ENCODE measurements at regions not wholly inside any gene's neighbourhood (a gene's known extent, or its start where the extent isn't known, plus 50 kb on each side); places are given as distances from the start of the nearest gene placed in this dataset.

GRCh38 chr2:187136646-187137045 lies 287.7 kb upstream of the ZSWIM2 start:
- no peak overlapping the region for H3K9ac ChIP-seq (ENCODE audit: control insufficient read depth, extremely low read depth, insufficient read depth, low read length)
- H4K20me1 ChIP-seq (ENCODE audit: control insufficient read depth, extremely low read depth, insufficient read depth, low read length) = no peaks in the 10 kb centered on the region
- no peaks in the 10 kb centered on the region for H3K4me1 ChIP-seq (ENCODE audit: control insufficient read depth, extremely low read depth, insufficient read depth, low read length)
- no peaks in the 10 kb centered on the region for H3K27me3 ChIP-seq (ENCODE audit: control insufficient read depth, extremely low read depth, insufficient read depth, low read length)
- H2AFZ ChIP-seq (ENCODE audit: control insufficient read depth, low read length) = no peak overlapping the region
- dilution Hi-C loops (cut with MboI; ENCODE audit: extremely low pct_ligation_motif_present, low sequenced_read_pairs) = no loop called here
- H3K9me1 ChIP-seq (ENCODE audit: control insufficient read depth, extremely low read depth, insufficient read depth, low read length) = no peaks in the 10 kb centered on the region
- H3K36me3 ChIP-seq (ENCODE audit: control insufficient read depth in 2 of 2, extremely low read depth in 1 of 2, insufficient read depth in 2 of 2, low read length in 2 of 2) = no peaks in the 10 kb centered on the region
- H3K4me3 ChIP-seq (ENCODE audit: control insufficient read depth in 2 of 3, extremely low read depth in 1 of 3, insufficient read depth in 2 of 3, low read depth in 1 of 3, low read length in 3 of 3) = no peak overlapping the region
- TF ChIP-seq CTCF (optimal IDR thresholded peaks at IDR 0.05 in 1 of 3, IDR thresholded peaks at IDR 0.05 in 1 of 3, conservative IDR thresholded peaks at IDR 0.05 in 1 of 3; ENCODE audit: extremely low read depth in 1 of 3, insufficient read depth in 2 of 3, low read length in 3 of 3) = no peak
- no peak for TF ChIP-seq EZH2 (IDR thresholded peaks at IDR 0.05; ENCODE audit: low read length)
- no peak overlapping the region for H3K27ac ChIP-seq (ENCODE audit: control insufficient read depth, insufficient read depth, low read length)
- FAIRE-seq = no peak
- H3K4me2 ChIP-seq (ENCODE audit: control insufficient read depth, extremely low read depth, insufficient read depth, low read depth, low read length) = no peak overlapping the region
- DNase-seq (ENCODE audit: low read depth, low spot score) = no peak
- H3K79me2 ChIP-seq (ENCODE audit: control insufficient read depth, insufficient read depth, low read length) = no peaks in the 10 kb centered on the region
- no peaks in the 10 kb centered on the region for H3K9me3 ChIP-seq (ENCODE audit: control insufficient read depth, low read depth, low read length)

GRCh38 chr2:187134306-187134705 lies 285.3 kb upstream of the ZSWIM2 start:
- Histone ChIP-seq H3K36me3 (ENCODE audit: control insufficient read depth in 2 of 2, extremely low read depth in 1 of 2, insufficient read depth in 2 of 2, low read length in 2 of 2) (no peaks in the 10 kb centered on the region), H3K27ac (ENCODE audit: control insufficient read depth, insufficient read depth, low read length) (no peak overlapping the region), H3K79me2 (ENCODE audit: control insufficient read depth, insufficient read depth, low read length) (no peaks in the 10 kb centered on the region), H3K27me3 (ENCODE audit: control insufficient read depth, extremely low read depth, insufficient read depth, low read length) (no peaks in the 10 kb centered on the region), H4K20me1 (ENCODE audit: control insufficient read depth, extremely low read depth, insufficient read depth, low read length) (no peaks in the 10 kb centered on the region), H3K4me1 (ENCODE audit: control insufficient read depth, extremely low read depth, insufficient read depth, low read length) (no peaks in the 10 kb centered on the region), H3K9me3 (ENCODE audit: control insufficient read depth, low read depth, low read length) (no peaks in the 10 kb centered on the region), H3K4me3 (ENCODE audit: control insufficient read depth in 2 of 3, extremely low read depth in 1 of 3, insufficient read depth in 2 of 3, low read depth in 1 of 3, low read length in 3 of 3) (no peak overlapping the region), H3K4me2 (ENCODE audit: control insufficient read depth, extremely low read depth, insufficient read depth, low read depth, low read length) (no peak overlapping the region), H2AFZ (ENCODE audit: control insufficient read depth, low read length) (no peak overlapping the region), H3K9me1 (ENCODE audit: control insufficient read depth, extremely low read depth, insufficient read depth, low read length) (no peaks in the 10 kb centered on the region), H3K9ac (ENCODE audit: control insufficient read depth, extremely low read depth, insufficient read depth, low read length) (no peak overlapping the region)
- DNase-seq (ENCODE audit: low read depth, low spot score) = no peak
- FAIRE-seq = no peak
- no peak for TF ChIP-seq CTCF (optimal IDR thresholded peaks at IDR 0.05 in 1 of 3, IDR thresholded peaks at IDR 0.05 in 1 of 3, conservative IDR thresholded peaks at IDR 0.05 in 1 of 3; ENCODE audit: extremely low read depth in 1 of 3, insufficient read depth in 2 of 3, low read length in 3 of 3)
- no peak for TF ChIP-seq EZH2 (IDR thresholded peaks at IDR 0.05; ENCODE audit: low read length)
- dilution Hi-C loops (cut with MboI; ENCODE audit: extremely low pct_ligation_motif_present, low sequenced_read_pairs) = no loop called here

Measured in keratinocyte (primary cell).